ENCODE measurements at regions not wholly inside any gene's neighbourhood (a gene's known extent, or its start where the extent isn't known, plus 50 kb on each side); places are given as distances from the start of the nearest gene placed in this dataset.
"Not testable (repeated sequence)": the region's sequence is repeated elsewhere in the genome, so short reads cannot be mapped to it uniquely, and the experiment has no call there.

GRCh38 chr13:86584301-86584700, 785.1 kb upstream of the SLITRK6 start:
- no peak for DNase-seq

- DNase-seq, result no peak
Measured at GRCh38 chr13:86585835-86586234, 786.6 kb upstream of the SLITRK6 start.

GRCh38 chr13:86591862-86592261, 792.6 kb upstream of the SLITRK6 start:
- no peak for DNase-seq

GRCh38 chr13:86601351-86601750, 802.1 kb upstream of the SLITRK6 start:
- DNase-seq, result no peak

GRCh38 chr13:86606264-86606663, 807.0 kb upstream of the SLITRK6 start:
- no peak for DNase-seq

GRCh38 chr13:86608701-86609100, 809.5 kb upstream of the SLITRK6 start:
- no peak for DNase-seq

- DNase-seq, result no peak
Measured at GRCh38 chr13:86633346-86633745, 834.1 kb upstream of the SLITRK6 start.

- not testable (repeated sequence) for DNase-seq
Measured at GRCh38 chr13:86651171-86651570, 852.0 kb upstream of the SLITRK6 start.

- no peak for DNase-seq
Measured at GRCh38 chr13:86653009-86653408, 853.8 kb upstream of the SLITRK6 start.

GRCh38 chr13:86655561-86655960, 856.3 kb upstream of the SLITRK6 start:
- no peak for DNase-seq

- DNase-seq, result no peak
Measured at GRCh38 chr13:86660090-86660489, 860.9 kb upstream of the SLITRK6 start.

GRCh38 chr13:86665842-86666241, 866.6 kb upstream of the SLITRK6 start:
- no peak for DNase-seq

GRCh38 chr13:86673931-86674431, 874.8 kb upstream of the SLITRK6 start:
- no peak for DNase-seq

GRCh38 chr13:86681223-86681622, 882.0 kb upstream of the SLITRK6 start:
- no peak for DNase-seq

- DNase-seq, result no peak
Measured at GRCh38 chr13:86684402-86684801, 885.2 kb upstream of the SLITRK6 start.

- no peak for DNase-seq
Measured at GRCh38 chr13:86689911-86690310, 890.7 kb upstream of the SLITRK6 start.

- no peak for DNase-seq
Measured at GRCh38 chr13:86692291-86692690, 893.1 kb upstream of the SLITRK6 start.

- no peak for DNase-seq
Measured at GRCh38 chr13:86710013-86710412, 910.8 kb upstream of the SLITRK6 start.

- DNase-seq, result no peak
Measured at GRCh38 chr13:86710896-86711295, 911.7 kb upstream of the SLITRK6 start.

- no peak for DNase-seq
Measured at GRCh38 chr13:86714495-86714894, 915.3 kb upstream of the SLITRK6 start.

- DNase-seq, result no peak
Measured at GRCh38 chr13:86725105-86725504, 925.9 kb upstream of the SLITRK6 start.

- no peak for DNase-seq
Measured at GRCh38 chr13:86729206-86729605, 930.0 kb upstream of the SLITRK6 start.

GRCh38 chr13:86731987-86732386, 932.8 kb upstream of the SLITRK6 start:
- no peak for DNase-seq

- DNase-seq, result no peak
Measured at GRCh38 chr13:86737334-86737932, 933.7 kb upstream of the SLITRK5 start.

GRCh38 chr13:86741762-86742285, 929.3 kb upstream of the SLITRK5 start:
- no peak for DNase-seq

Measured in activated effector memory CD4-positive, alpha-beta T cell treated with anti-CD3 and anti-CD28 coated beads, Interleukin-2, amount 50 U/mL, for 16 hours (primary cell).